ENCODE measurements at regions not wholly inside any gene's neighbourhood (a gene's known extent, or its start where the extent isn't known, plus 50 kb on each side); places are given as distances from the start of the nearest gene placed in this dataset.

GRCh38 chr7:98040626-98041360 lies 50.8 kb upstream of the OCM2 start:
- no peak for DNase-seq

DNA sequence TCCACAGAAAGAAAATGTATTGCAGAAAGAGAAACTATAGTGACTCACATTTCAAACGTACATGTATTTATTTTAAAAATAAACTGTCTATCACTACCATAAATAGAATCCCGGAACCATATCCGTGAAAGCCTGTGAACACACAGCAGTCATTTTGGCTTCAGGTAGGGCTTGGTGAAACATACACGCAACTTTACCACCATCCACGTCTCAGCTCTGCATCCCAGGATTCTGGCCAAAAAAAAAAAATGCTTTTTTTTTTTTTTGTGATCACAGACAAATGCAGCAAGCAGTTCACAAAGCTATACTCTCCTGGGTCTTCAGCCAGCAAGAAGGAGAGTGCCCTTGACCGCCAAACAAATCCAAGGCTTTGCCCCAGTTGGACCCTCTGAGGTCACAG lies 56.8 kb upstream of the OCM2 start:
- DNase-seq = no peak

GRCh38 chr7:98049034-98049433 lies 57.6 kb upstream of the LMTK2 start:
- no peak for DNase-seq

DNA sequence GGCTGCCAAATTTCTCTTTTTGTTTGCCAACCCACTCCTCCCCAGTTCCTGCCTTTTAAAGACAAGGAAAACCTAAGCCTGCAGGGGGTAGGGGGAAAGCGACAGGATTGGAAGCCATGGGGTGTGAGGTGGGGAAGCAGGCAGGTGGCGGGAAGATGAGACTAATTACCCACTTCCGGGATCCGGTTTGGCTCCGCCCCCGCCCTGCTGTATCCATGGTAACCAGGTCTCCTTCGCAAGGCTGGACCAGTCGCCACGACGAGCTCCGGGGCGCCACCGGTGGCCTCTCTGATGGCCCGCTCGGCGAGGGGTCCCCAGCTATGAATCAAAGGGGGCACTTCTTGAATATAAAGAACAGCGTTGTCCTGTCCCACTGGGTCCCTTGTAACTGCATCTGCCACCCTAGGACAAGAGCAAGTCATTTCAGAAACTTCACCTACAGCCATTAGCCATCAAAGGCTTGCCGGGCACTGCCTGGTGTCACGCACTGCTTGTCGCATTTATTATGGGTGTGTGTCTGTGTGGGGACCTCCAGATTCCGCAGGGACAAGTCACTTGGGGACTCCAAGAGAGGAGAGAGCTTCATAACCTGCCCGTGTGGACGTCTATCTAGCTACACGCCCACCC lies 55.4 kb upstream of the LMTK2 start:
- DNase-seq = peak; percentile 47

GRCh38 chr7:98054585-98054984 lies 52.1 kb upstream of the LMTK2 start:
- DNase-seq = no peak

GRCh38 chr7:98056580-98056979 lies 50.1 kb upstream of the LMTK2 start:
- DNase-seq = no peak

All from NCI-H2029 treated with DMSO at 0.1 percent for 48 hours (cell line).